Hindlimb muscle (tissue), 1 donor: ENCODE measurements at regions not wholly inside any gene's neighbourhood (a gene's known extent, or its start where the extent isn't known, plus 50 kb on each side); places are given as distances from the start of the nearest gene placed in this dataset.

ENCODE experiments used
- DNase-seq: peaks from one replicate; pipeline ENCODE4 v3.0.0-alpha.2; 2013

- no peak for DNase-seq
Observed at GRCh38 chr10:64444163-64444562, 923.0 kb downstream of the REEP3 start.

GRCh38 chr10:64444564-64444963 is 923.4 kb downstream of the REEP3 start:
- no peak for DNase-seq

GRCh38 chr10:64449603-64450002 is 928.4 kb downstream of the REEP3 start:
- DNase-seq: no peak

GRCh38 chr10:64450312-64450711 is 929.1 kb downstream of the REEP3 start:
- DNase-seq: no peak

GRCh38 chr10:64454962-64455361 is 933.8 kb downstream of the REEP3 start:
- no peak for DNase-seq

GRCh38 chr10:64458306-64458705 is 937.1 kb downstream of the REEP3 start:
- DNase-seq: no peak

- no peak for DNase-seq
Observed at GRCh38 chr10:64463406-64463805, 942.2 kb downstream of the REEP3 start.

- DNase-seq: no peak
Observed at GRCh38 chr10:64465653-64466052, 944.5 kb downstream of the REEP3 start.

GRCh38 chr10:64468219-64468618 is 947.0 kb downstream of the REEP3 start:
- no peak for DNase-seq

- no peak for DNase-seq
Observed at GRCh38 chr10:64476506-64476905, 955.3 kb downstream of the REEP3 start.

GRCh38 chr10:64477791-64478190 is 956.6 kb downstream of the REEP3 start:
- DNase-seq: no peak

- DNase-seq: no peak
Observed at GRCh38 chr10:64484811-64485330, 963.7 kb downstream of the REEP3 start.

GRCh38 chr10:64486149-64486548 is 964.9 kb downstream of the REEP3 start:
- DNase-seq: no peak

GRCh38 chr10:64486901-64487300 is 965.7 kb downstream of the REEP3 start:
- no peak for DNase-seq

- no peak for DNase-seq
Observed at GRCh38 chr10:64494901-64495300, 973.7 kb downstream of the REEP3 start.

- no peak for DNase-seq
Observed at GRCh38 chr10:64497306-64497705, 976.1 kb downstream of the REEP3 start.

GRCh38 chr10:64501807-64502206 is 980.6 kb downstream of the REEP3 start:
- no peak for DNase-seq

- DNase-seq: no peak
Observed at GRCh38 chr10:64502936-64503335, 981.7 kb downstream of the REEP3 start.

- no peak for DNase-seq
Observed at GRCh38 chr10:64503429-64503828, 982.2 kb downstream of the REEP3 start.

GRCh38 chr10:64505501-64505900 is 984.3 kb downstream of the REEP3 start:
- no peak for DNase-seq

- no peak for DNase-seq
Observed at GRCh38 chr10:64506963-64507362, 985.8 kb downstream of the REEP3 start.

GRCh38 chr10:64507651-64508028 is 986.4 kb downstream of the REEP3 start:
- no peak for DNase-seq

- no peak for DNase-seq
Observed at GRCh38 chr10:64508029-64508661, 986.9 kb downstream of the REEP3 start.

- no peak for DNase-seq
Observed at GRCh38 chr10:64515970-64516699, 994.9 kb downstream of the REEP3 start.
